AG09309 (cell line): ENCODE measurements at regions not wholly inside any gene's neighbourhood (a gene's known extent, or its start where the extent isn't known, plus 50 kb on each side); places are given as distances from the start of the nearest gene placed in this dataset.

Experiments used
- DNase-seq: peaks from one replicate; pipeline ENCODE4 v3.0.0-alpha.2; 2010; ENCODE audit warnings: low read depth
- H3K4me3 ChIP-seq: 2 replicates; pipeline ENCODE4 v1.5.1; 2011; ENCODE audit warnings: mild to moderate bottlenecking, low read depth, low read length, moderate library complexity; ENCODE audit not compliant: control insufficient read depth
- CTCF ChIP-seq: IDR thresholded peaks from 2 replicates; pipeline ENCODE4 v1.5.1; 2011; ENCODE audit warnings: mild to moderate bottlenecking, low read depth, low read length, inconsistent platforms; ENCODE audit not compliant: insufficient read depth, control insufficient read depth; ENCODE audit errors: missing control alignments

GRCh38 chr10:78772486-78772885 is 296.3 kb upstream of the ZMIZ1 start:
- H3K4me3 ChIP-seq = no peak overlapping the region
- no peak for DNase-seq
- TF ChIP-seq CTCF = no peak

GRCh38 chr10:78772986-78773530 is 295.7 kb upstream of the ZMIZ1 start:
- DNase-seq = no peak
- TF ChIP-seq CTCF = no peak
- no peak overlapping the region for H3K4me3 ChIP-seq

GRCh38 chr10:78774614-78774998 is 294.2 kb upstream of the ZMIZ1 start:
- TF ChIP-seq CTCF = no peak
- H3K4me3 ChIP-seq = no peak overlapping the region

GRCh38 chr10:78774999-78775711 is 293.6 kb upstream of the ZMIZ1 start:
- no peak for TF ChIP-seq CTCF
- DNase-seq = no peak
- no peak overlapping the region for H3K4me3 ChIP-seq

More at GRCh38 chr10:78774614-78774998, 294.2 kb upstream of the ZMIZ1 start:
- no peak for DNase-seq

- DNase-seq = no peak
- no peak overlapping the region for H3K4me3 ChIP-seq
- no peak for TF ChIP-seq CTCF
Observed at GRCh38 chr10:78775891-78776290, 292.9 kb upstream of the ZMIZ1 start.

- TF ChIP-seq CTCF = no peak
- no peak overlapping the region for H3K4me3 ChIP-seq
Observed at GRCh38 chr10:78776756-78777155, 292.0 kb upstream of the ZMIZ1 start.

More at GRCh38 chr10:78776756-78777155, 292.0 kb upstream of the ZMIZ1 start:
- DNase-seq = no peak
